22Rv1 (cell line): ENCODE measurements at regions not wholly inside any gene's neighbourhood (a gene's known extent, or its start where the extent isn't known, plus 50 kb on each side); places are given as distances from the start of the nearest gene placed in this dataset.

Experiments used
- ZFX ChIP-seq: fragments of 450-650 bp; IDR thresholded peaks from 2 replicates; pipeline ENCODE4 v1.6.1; 2017; ENCODE audit warnings: antibody characterized with exemption, borderline replicate concordance
- TF ChIP-seq, protein P1 (sequence below): fragments of 450-650 bp; IDR thresholded peaks from 2 replicates; pipeline ENCODE4 v1.5.1; 2017; ENCODE audit warnings: mild to moderate bottlenecking

DNA sequence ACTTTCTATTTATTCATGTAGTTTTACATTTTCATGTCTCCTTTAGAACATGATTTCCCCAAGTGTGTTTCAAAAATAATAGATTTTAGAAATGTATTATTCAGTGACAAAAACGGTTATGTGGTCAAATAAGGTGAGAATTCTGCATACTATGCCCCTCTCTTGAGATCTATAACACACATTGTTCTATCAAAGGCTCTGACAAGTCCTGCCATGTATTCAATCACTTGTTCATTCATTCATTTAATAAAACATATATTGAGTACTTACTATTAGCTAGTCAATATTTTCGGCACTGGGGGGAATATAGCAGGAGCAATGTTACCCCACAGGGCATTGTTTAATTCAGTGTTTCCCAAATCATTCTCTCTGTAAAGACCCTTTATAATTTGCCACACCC is 58.4 kb upstream of the FGF13 start:
- TF ChIP-seq, protein P1, sequence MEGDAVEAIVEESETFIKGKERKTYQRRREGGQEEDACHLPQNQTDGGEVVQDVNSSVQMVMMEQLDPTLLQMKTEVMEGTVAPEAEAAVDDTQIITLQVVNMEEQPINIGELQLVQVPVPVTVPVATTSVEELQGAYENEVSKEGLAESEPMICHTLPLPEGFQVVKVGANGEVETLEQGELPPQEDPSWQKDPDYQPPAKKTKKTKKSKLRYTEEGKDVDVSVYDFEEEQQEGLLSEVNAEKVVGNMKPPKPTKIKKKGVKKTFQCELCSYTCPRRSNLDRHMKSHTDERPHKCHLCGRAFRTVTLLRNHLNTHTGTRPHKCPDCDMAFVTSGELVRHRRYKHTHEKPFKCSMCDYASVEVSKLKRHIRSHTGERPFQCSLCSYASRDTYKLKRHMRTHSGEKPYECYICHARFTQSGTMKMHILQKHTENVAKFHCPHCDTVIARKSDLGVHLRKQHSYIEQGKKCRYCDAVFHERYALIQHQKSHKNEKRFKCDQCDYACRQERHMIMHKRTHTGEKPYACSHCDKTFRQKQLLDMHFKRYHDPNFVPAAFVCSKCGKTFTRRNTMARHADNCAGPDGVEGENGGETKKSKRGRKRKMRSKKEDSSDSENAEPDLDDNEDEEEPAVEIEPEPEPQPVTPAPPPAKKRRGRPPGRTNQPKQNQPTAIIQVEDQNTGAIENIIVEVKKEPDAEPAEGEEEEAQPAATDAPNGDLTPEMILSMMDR = no peak
- no peak for TF ChIP-seq ZFX
